PFSK-1 (cell line): ENCODE measurements at regions not wholly inside any gene's neighbourhood (a gene's known extent, or its start where the extent isn't known, plus 50 kb on each side); places are given as distances from the start of the nearest gene placed in this dataset.

Source experiments
- POLR2AphosphoS5 ChIP-seq: IDR thresholded peaks from 2 replicates; pipeline ENCODE4 v1.6.1; 2012; ENCODE audit warnings: low read depth, mild to moderate bottlenecking, control low read depth, low read length, moderate library complexity
- SIN3A ChIP-seq: IDR thresholded peaks from 2 replicates; pipeline ENCODE4 v1.6.1; 2012; ENCODE audit warnings: mild to moderate bottlenecking, low read length, moderate library complexity, borderline replicate concordance; ENCODE audit not compliant: insufficient read depth
- TAF1 ChIP-seq: IDR thresholded peaks from 2 replicates; pipeline ENCODE4 v1.6.1; 2012; ENCODE audit warnings: low read length, control low read depth, borderline replicate concordance; ENCODE audit not compliant: insufficient read depth
- TF ChIP-seq, protein P1 (sequence below), 2 experiments: IDR thresholded peaks; 2 replicates each; pipeline versions ENCODE4 v1.6.1 to v1.8.0; 2011 to 2012; ENCODE audit warnings: low read depth in 2 of 2, low read length in 2 of 2, control low read depth in 1 of 2, inconsistent platforms in 1 of 2, mild to moderate bottlenecking in 1 of 2, moderate library complexity in 1 of 2; ENCODE audit not compliant: insufficient read depth in 1 of 2

DNA sequence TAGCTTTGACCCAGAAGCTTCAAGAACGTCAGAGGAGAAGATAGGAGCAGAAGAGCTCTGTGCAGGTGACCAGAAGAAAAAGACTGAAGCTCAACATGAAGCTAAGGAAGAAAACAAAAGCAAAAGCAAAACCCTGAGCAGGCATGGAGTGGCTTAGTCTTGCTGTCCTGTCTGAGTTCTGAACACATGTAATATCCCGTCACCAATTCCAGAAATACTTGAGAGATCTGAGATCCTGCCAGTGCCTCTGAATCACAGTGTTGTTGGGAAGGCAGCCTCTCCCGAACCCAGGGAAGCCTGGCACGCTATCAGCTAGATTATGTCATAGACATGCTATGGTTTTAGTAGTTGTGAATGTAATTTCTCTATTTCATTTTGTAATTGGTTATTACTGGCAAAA is 235.7 kb downstream of the ICE1 start:
- TF ChIP-seq POLR2AphosphoS5 (no peak), SIN3A (no peak), TAF1 (no peak)
- TF ChIP-seq, protein P1, sequence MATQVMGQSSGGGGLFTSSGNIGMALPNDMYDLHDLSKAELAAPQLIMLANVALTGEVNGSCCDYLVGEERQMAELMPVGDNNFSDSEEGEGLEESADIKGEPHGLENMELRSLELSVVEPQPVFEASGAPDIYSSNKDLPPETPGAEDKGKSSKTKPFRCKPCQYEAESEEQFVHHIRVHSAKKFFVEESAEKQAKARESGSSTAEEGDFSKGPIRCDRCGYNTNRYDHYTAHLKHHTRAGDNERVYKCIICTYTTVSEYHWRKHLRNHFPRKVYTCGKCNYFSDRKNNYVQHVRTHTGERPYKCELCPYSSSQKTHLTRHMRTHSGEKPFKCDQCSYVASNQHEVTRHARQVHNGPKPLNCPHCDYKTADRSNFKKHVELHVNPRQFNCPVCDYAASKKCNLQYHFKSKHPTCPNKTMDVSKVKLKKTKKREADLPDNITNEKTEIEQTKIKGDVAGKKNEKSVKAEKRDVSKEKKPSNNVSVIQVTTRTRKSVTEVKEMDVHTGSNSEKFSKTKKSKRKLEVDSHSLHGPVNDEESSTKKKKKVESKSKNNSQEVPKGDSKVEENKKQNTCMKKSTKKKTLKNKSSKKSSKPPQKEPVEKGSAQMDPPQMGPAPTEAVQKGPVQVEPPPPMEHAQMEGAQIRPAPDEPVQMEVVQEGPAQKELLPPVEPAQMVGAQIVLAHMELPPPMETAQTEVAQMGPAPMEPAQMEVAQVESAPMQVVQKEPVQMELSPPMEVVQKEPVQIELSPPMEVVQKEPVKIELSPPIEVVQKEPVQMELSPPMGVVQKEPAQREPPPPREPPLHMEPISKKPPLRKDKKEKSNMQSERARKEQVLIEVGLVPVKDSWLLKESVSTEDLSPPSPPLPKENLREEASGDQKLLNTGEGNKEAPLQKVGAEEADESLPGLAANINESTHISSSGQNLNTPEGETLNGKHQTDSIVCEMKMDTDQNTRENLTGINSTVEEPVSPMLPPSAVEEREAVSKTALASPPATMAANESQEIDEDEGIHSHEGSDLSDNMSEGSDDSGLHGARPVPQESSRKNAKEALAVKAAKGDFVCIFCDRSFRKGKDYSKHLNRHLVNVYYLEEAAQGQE (IDR thresholded peaks at IDR 0.05; ENCODE audit: insufficient read depth in 1 of 2, low read depth in 2 of 2, low read length in 2 of 2), result no peak
